ENCODE measurements at regions not wholly inside any gene's neighbourhood (a gene's known extent, or its start where the extent isn't known, plus 50 kb on each side); places are given as distances from the start of the nearest gene placed in this dataset.
A peak's percentile ranks its signal among the peaks of the same experiment; 100 is the strongest.

DNA sequence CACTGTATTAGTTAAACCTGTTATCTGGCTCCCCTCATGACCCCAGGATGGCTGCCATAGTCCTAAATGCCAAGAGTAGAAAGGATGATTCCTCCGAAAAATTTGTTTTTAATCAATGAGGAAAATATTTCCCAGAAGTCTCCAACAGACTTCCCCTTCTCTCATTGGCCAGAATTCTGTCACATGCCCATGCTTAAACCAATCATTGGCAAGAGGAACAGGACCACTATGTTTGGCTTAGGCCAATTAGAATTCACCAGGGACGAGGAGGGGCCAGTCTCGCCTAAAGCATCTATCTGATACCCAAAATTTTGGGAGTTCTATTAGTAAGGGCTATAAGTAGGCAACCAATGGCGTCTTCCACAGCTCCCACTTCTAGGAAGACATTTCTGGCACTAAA lies 71.2 kb upstream of the IL6 start:
- Histone ChIP-seq H3K9me3 (ENCODE audit: control insufficient read depth, low read length) (no peaks in the 10 kb centered on the region), H3K4me1 (ENCODE audit: control insufficient read depth, insufficient read depth, low read length) (peaks cover 3% of the 10 kb centered on the region), H3K27me3 (replicated peaks; ENCODE audit: control insufficient read depth, insufficient read depth, low read length) (no peaks in the 10 kb centered on the region), H3K36me3 (ENCODE audit: control insufficient read depth, insufficient read depth, low read length, severe bottlenecking) (no peaks in the 10 kb centered on the region), H3K4me3 (ENCODE audit: low read length) (no peak overlapping the region), H3K9ac (ENCODE audit: low read length) (no peak overlapping the region)
- DNase-seq (ENCODE audit: low read depth): no peak

DNA sequence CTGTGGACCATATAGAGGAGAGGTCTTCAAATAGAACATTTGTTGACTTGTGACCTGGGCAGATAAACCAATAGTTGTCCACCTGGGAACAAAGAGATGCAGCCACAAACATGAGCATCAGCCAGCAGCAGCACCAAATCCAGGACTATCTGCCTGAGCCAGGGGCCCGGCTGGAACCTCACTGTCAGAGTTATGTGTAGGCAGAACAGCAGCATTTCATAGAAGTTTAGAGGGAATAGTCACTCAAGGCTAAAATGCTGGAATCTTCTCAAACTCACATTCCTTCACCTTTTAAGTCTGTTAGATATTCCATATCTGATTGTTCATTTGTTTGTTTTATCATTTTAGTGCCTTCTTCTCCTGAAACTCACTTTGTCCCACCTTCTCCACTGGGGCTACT lies 72.2 kb upstream of the IL6 start:
- no peak overlapping the region for H3K4me3 ChIP-seq (ENCODE audit: low read length)
- H3K9me3 ChIP-seq (ENCODE audit: control insufficient read depth, low read length): no peaks in the 10 kb centered on the region
- no peak overlapping the region for H3K9ac ChIP-seq (ENCODE audit: low read length)
- H3K27me3 ChIP-seq (replicated peaks; ENCODE audit: control insufficient read depth, insufficient read depth, low read length): no peaks in the 10 kb centered on the region
- H3K36me3 ChIP-seq (ENCODE audit: control insufficient read depth, insufficient read depth, low read length, severe bottlenecking): no peaks in the 10 kb centered on the region
- DNase-seq (ENCODE audit: low read depth): peak; percentile 29
- H3K4me1 ChIP-seq (ENCODE audit: control insufficient read depth, insufficient read depth, low read length): peaks cover 3% of the 10 kb centered on the region

DNA sequence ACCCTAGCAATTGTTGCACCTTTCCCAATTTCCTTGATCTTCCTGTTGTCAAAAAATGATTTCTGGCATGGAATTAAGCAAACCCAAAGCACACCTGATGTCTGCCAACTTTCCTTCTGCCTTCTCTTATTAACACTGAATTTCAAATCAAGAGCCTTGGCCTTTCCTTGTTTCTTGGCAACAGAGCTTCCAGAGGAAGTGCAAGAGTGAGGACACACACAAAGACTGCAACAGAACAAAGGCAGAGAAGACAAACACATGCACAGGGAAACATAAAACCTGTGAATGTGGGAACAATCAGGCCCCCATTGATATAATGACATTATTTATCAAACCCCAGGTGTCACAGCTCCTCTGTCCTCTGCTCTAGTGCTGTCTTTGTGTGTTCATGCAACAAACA lies 73.0 kb upstream of the IL6 start:
- no peaks in the 10 kb centered on the region for H3K36me3 ChIP-seq (ENCODE audit: control insufficient read depth, insufficient read depth, low read length, severe bottlenecking)
- H3K4me3 ChIP-seq (ENCODE audit: low read length): no peak overlapping the region
- no peaks in the 10 kb centered on the region for H3K9me3 ChIP-seq (ENCODE audit: control insufficient read depth, low read length)
- DNase-seq (ENCODE audit: low read depth): no peak
- H3K9ac ChIP-seq (ENCODE audit: low read length): no peak overlapping the region
- H3K27me3 ChIP-seq (replicated peaks; ENCODE audit: control insufficient read depth, insufficient read depth, low read length): no peaks in the 10 kb centered on the region
- H3K4me1 ChIP-seq (ENCODE audit: control insufficient read depth, insufficient read depth, low read length): peaks cover 3% of the 10 kb centered on the region

DNA sequence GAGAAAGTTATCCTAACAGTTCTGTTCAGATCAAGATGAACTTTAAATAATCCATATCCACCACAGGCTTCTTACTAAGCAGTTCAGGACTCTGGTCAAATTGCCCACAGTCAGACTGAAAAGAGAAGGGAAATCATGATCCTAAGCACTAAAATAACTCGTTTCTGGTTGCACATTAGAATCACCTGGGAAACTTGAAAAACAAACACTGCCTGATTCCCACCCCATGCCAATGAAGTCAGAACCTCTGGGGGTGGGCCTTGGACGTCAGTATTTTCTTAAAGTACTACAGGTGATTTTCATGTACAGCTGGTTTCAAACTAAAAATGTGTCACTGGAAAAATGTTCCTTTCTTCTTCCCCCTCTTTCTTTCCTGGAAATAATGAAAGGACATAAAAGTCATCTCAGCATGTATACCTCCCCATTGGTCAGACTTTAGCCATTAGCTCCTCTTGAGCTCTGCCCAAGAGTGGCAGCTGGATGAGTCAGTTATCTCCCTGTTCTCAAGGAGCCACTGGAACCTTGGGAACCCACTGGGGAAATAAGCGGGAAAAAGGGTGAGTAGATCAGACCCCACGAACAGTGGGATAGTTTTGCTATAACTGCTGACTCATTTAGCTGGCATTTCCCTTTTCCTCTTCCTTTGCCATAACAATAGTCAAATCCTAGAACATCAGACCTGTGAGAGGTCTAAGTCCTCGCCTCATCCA lies 75.3 kb upstream of the IL6 start:
- DNase-seq (ENCODE audit: low read depth): no peak
- peaks cover 4% of the 10 kb centered on the region for H3K9me3 ChIP-seq (ENCODE audit: control insufficient read depth, low read length)
- peaks cover 3% of the 10 kb centered on the region for H3K4me1 ChIP-seq (ENCODE audit: control insufficient read depth, insufficient read depth, low read length)
- no peak overlapping the region for H3K4me3 ChIP-seq (ENCODE audit: low read length)
- H3K9ac ChIP-seq (ENCODE audit: low read length): no peak overlapping the region
- no peaks in the 10 kb centered on the region for H3K27me3 ChIP-seq (replicated peaks; ENCODE audit: control insufficient read depth, insufficient read depth, low read length)
- H3K36me3 ChIP-seq (ENCODE audit: control insufficient read depth, insufficient read depth, low read length, severe bottlenecking): no peaks in the 10 kb centered on the region

DNA sequence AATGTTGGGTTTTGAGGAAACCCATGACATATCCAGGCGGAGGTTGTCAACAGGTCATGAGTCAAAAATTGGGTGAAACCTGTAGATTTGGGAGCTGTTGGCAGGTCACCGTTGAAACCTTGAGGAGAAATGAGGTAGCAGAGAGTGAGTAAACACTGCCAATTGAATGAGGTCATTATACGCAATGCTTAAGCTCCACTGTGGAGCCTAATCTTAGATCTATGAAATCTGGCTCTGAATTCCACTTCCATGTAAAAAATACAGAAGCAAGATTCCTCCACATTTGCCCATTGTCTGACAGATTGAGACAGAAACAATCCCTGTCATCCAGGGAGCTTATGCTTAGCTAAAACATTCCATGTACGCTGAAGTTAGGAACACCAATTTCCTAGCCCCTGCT lies 76.0 kb upstream of the IL6 start:
- no peak overlapping the region for H3K9ac ChIP-seq (ENCODE audit: low read length)
- H3K9me3 ChIP-seq (ENCODE audit: control insufficient read depth, low read length): peaks cover 11% of the 10 kb centered on the region
- no peak for DNase-seq (ENCODE audit: low read depth)
- no peak overlapping the region for H3K4me3 ChIP-seq (ENCODE audit: low read length)
- H3K4me1 ChIP-seq (ENCODE audit: control insufficient read depth, insufficient read depth, low read length): peaks cover 3% of the 10 kb centered on the region
- no peaks in the 10 kb centered on the region for H3K27me3 ChIP-seq (replicated peaks; ENCODE audit: control insufficient read depth, insufficient read depth, low read length)
- H3K36me3 ChIP-seq (ENCODE audit: control insufficient read depth, insufficient read depth, low read length, severe bottlenecking): no peaks in the 10 kb centered on the region

DNA sequence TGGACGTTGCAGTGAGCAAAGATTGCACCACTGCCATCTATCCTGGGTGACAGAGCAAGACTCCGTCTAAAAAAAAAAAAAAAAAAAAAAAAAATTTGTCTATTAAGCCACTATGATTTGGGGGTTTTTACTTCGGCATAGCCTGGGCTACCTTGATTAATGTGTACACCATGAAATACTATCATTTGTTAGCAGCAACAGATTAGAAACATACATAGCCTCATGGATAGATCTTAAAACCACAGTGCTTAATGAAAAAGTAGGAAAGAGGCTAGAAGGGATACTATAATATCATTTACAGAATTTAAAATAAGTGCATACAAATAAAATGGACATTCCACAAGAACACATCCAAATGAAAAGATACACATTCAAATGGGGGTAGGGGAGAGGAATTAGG lies 77.3 kb upstream of the IL6 start:
- no peaks in the 10 kb centered on the region for H3K36me3 ChIP-seq (ENCODE audit: control insufficient read depth, insufficient read depth, low read length, severe bottlenecking)
- H3K4me3 ChIP-seq (ENCODE audit: low read length): no peak overlapping the region
- H3K27me3 ChIP-seq (replicated peaks; ENCODE audit: control insufficient read depth, insufficient read depth, low read length): no peaks in the 10 kb centered on the region
- no peak overlapping the region for H3K9ac ChIP-seq (ENCODE audit: low read length)
- no peak for DNase-seq (ENCODE audit: low read depth)
- H3K4me1 ChIP-seq (ENCODE audit: control insufficient read depth, insufficient read depth, low read length): peaks cover 3% of the 10 kb centered on the region
- peaks cover 23% of the 10 kb centered on the region for H3K9me3 ChIP-seq (ENCODE audit: control insufficient read depth, low read length)

DNA sequence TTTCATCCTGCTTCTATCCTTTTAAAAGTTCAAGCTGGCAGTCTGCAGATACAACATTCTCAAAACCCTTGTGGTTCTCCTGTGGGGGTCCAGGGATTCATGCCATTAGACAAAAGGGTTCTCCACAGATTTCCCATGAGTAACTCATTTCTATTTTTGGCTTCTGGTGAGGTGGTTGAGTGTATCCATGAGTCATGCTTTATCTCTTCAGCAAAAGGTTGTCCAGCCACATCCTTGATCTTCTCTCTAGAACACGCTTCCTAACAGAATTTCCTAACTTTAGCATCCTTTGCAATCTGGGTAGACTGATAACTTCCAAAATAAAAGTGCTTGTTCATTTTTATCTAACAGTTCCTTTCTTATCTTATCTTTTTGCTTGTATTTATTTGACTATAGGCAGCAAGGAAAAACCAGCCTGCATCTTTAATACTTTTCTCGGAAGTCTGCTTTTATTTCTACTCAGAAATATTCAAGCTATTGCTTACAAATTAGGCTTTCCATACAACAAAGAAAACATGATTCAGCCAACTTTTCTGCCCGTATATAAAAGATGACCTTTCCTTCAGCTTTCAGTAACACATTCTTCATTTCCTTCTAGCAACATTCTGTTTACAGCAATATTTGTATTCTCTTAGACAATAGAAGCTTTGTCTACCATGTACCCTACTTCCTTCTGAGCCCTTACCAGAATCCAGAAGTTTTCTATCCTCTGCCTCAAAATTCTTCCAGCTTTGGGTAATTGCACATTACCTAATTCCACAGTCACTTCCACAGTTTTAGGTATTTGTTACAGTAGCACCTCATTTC lies 79.3 kb upstream of the IL6 start:
- H3K9me3 ChIP-seq (ENCODE audit: control insufficient read depth, low read length): peaks cover 43% of the 10 kb centered on the region
- H3K4me1 ChIP-seq (ENCODE audit: control insufficient read depth, insufficient read depth, low read length): peaks cover 3% of the 10 kb centered on the region
- DNase-seq (ENCODE audit: low read depth): peak; percentile 40
- H3K36me3 ChIP-seq (ENCODE audit: control insufficient read depth, insufficient read depth, low read length, severe bottlenecking): no peaks in the 10 kb centered on the region
- no peaks in the 10 kb centered on the region for H3K27me3 ChIP-seq (replicated peaks; ENCODE audit: control insufficient read depth, insufficient read depth, low read length)
- no peak overlapping the region for H3K9ac ChIP-seq (ENCODE audit: low read length)
- H3K4me3 ChIP-seq (ENCODE audit: low read length): no peak overlapping the region

DNA sequence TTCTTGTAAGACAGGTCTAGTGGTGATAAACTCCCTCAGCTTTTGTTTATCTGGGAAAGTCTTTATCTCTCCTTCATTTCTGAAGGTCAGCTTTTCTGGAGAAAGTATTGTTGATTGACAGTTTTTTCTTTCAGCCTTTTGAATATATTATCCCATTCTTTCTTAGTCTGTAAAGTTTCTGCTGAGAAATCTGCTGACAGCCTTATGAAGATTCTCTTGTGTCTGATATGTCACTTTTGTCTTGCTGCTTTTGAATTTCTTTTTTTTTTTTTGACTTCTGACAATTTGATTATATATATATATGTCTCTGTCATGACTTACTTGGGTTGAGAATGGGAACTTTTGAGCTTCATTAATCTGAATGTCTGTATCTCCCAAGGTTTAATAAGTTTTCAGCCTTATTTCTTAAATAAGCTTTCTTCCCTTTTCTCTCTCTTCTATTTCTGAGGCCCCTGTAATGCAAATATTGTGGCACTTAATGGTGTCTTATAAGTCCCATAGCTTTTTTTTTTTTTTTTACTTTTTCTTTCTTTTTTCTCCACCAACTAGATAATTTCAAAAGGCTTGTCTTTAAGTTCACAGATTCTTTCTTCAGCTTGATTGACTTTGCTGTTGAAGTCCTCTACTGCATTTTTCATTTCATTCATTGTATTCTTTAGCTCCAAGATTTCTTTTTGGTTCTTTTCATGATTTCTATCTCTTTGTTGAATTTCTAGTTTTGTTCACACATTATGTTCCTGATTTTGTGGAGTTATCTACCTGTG lies 81.4 kb upstream of the IL6 start:
- H3K36me3 ChIP-seq (ENCODE audit: control insufficient read depth, insufficient read depth, low read length, severe bottlenecking): no peaks in the 10 kb centered on the region
- H3K4me1 ChIP-seq (ENCODE audit: control insufficient read depth, insufficient read depth, low read length): no peaks in the 10 kb centered on the region
- H3K9me3 ChIP-seq (ENCODE audit: control insufficient read depth, low read length): peaks cover 56% of the 10 kb centered on the region
- DNase-seq (ENCODE audit: low read depth): no peak
- no peak overlapping the region for H3K9ac ChIP-seq (ENCODE audit: low read length)
- H3K4me3 ChIP-seq (ENCODE audit: low read length): peak overlapping the region; percentile 32
- no peaks in the 10 kb centered on the region for H3K27me3 ChIP-seq (replicated peaks; ENCODE audit: control insufficient read depth, insufficient read depth, low read length)

DNA sequence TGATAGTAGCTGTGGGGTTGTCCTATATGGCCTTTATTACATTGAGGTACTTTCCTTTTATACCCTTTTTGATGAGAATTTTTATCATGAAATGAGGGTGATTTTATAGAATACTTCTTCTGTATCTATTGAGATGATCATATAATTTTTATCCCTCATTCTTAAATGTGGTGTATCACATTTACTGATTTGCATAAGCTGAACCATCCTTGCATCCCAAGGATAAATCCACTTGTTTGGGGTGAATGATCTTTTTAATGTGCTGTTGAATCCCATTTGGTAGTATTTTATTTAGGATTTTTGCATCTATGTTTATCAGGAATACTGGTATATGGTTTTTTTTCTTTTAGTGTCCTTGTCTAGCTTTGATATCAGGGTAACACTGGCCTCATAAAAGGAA lies 84.5 kb upstream of the IL6 start:
- Histone ChIP-seq H3K36me3 (ENCODE audit: control insufficient read depth, insufficient read depth, low read length, severe bottlenecking) (no peaks in the 10 kb centered on the region), H3K9ac (ENCODE audit: low read length) (no peak overlapping the region), H3K27me3 (replicated peaks; ENCODE audit: control insufficient read depth, insufficient read depth, low read length) (no peaks in the 10 kb centered on the region), H3K4me3 (ENCODE audit: low read length) (no peak overlapping the region), H3K9me3 (ENCODE audit: control insufficient read depth, low read length) (peaks cover 56% of the 10 kb centered on the region), H3K4me1 (ENCODE audit: control insufficient read depth, insufficient read depth, low read length) (no peaks in the 10 kb centered on the region)
- DNase-seq (ENCODE audit: low read depth): no peak

DNA sequence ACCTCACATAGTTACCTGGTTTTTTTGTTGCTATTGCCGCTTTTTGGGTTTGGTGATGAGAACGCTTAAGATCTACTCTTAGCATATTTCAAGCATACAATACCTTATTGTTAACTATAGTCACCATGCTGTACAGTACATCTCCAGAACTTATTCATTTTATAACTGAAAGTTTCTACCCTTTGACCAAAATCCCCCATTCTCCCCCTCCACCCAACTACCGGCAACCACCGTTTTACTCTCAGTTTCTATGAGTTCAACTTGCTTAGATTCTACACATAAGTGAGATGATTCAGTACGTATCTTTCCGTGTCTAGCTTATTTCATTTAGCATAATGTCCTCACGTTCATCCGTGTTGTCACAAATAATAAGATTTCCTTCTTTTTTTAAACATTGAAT lies 86.7 kb upstream of the IL6 start:
- H3K36me3 ChIP-seq (ENCODE audit: control insufficient read depth, insufficient read depth, low read length, severe bottlenecking): no peaks in the 10 kb centered on the region
- no peak overlapping the region for H3K9ac ChIP-seq (ENCODE audit: low read length)
- H3K4me1 ChIP-seq (ENCODE audit: control insufficient read depth, insufficient read depth, low read length): no peaks in the 10 kb centered on the region
- H3K9me3 ChIP-seq (ENCODE audit: control insufficient read depth, low read length): peaks cover 38% of the 10 kb centered on the region
- no peak for DNase-seq (ENCODE audit: low read depth)
- H3K4me3 ChIP-seq (ENCODE audit: low read length): no peak overlapping the region
- H3K27me3 ChIP-seq (replicated peaks; ENCODE audit: control insufficient read depth, insufficient read depth, low read length): no peaks in the 10 kb centered on the region

DNA sequence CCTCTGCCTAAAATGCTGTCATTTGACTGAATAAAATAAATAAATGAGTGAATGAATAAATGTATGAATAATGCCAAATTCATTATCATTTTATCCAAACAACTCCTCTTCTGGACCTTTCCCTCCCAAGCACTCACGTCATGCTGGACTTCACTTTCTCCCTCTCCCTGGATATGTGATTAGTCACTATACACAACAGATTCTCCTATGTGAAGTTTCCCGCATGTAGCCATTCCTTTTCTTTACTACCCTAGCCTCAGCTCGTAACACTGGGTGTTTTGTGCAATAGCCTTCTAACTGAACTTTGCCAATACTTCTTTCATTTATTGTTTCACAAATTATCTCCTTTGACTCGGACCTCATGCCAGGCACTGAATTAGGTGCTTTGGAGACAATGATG lies 87.6 kb upstream of the IL6 start:
- Histone ChIP-seq H3K27me3 (replicated peaks; ENCODE audit: control insufficient read depth, insufficient read depth, low read length) (no peaks in the 10 kb centered on the region), H3K9me3 (ENCODE audit: control insufficient read depth, low read length) (peaks cover 30% of the 10 kb centered on the region), H3K4me1 (ENCODE audit: control insufficient read depth, insufficient read depth, low read length) (no peaks in the 10 kb centered on the region), H3K4me3 (ENCODE audit: low read length) (no peak overlapping the region), H3K9ac (ENCODE audit: low read length) (no peak overlapping the region), H3K36me3 (ENCODE audit: control insufficient read depth, insufficient read depth, low read length, severe bottlenecking) (no peaks in the 10 kb centered on the region)
- DNase-seq (ENCODE audit: low read depth): no peak
